ENCODE measurements at regions not wholly inside any gene's neighbourhood (a gene's known extent, or its start where the extent isn't known, plus 50 kb on each side); places are given as distances from the start of the nearest gene placed in this dataset.

GRCh38 chr16:54812229-54812628 lies 118.4 kb upstream of the IRX5 start:
- H3K36me3 ChIP-seq: no peaks in the 10 kb centered on the region
- H3K27me3 ChIP-seq: no peaks in the 10 kb centered on the region
- H3K9me3 ChIP-seq: no peaks in the 10 kb centered on the region
- intact Hi-C loops (cut with DNase I; ENCODE audit: low total_unique reads): no loop called here
- TF ChIP-seq CTCF (IDR thresholded peaks at IDR 0.05): peak; percentile 21 to 27
- H3K4me3 ChIP-seq: no peak overlapping the region
- DNase-seq: no peak
- H3K27ac ChIP-seq: peak overlapping the region in 1 of 2 donors; percentile 41
- peaks cover 0 to 68% (median 21%) of the 10 kb centered on the region in 4 donors for H3K4me1 ChIP-seq

GRCh38 chr16:54808890-54809289 lies 121.8 kb upstream of the IRX5 start:
- TF ChIP-seq CTCF (IDR thresholded peaks at IDR 0.05): no peak
- Histone ChIP-seq H3K27ac (peak overlapping the region; percentile 41 to 52), H3K4me1 (peaks cover 0 to 44% (median 16%) of the 10 kb centered on the region in 4 donors), H3K36me3 (no peaks in the 10 kb centered on the region), H3K27me3 (no peaks in the 10 kb centered on the region), H3K4me3 (no peak overlapping the region), H3K9me3 (no peaks in the 10 kb centered on the region)
- DNase-seq: peak in 1 of 2 donors; percentile 26
- intact Hi-C loops (cut with DNase I; ENCODE audit: low total_unique reads): no loop called here

- intact Hi-C loops (cut with DNase I; ENCODE audit: low total_unique reads): no loop called here
- Histone ChIP-seq H3K4me1 (peaks cover 0 to 24% (median 3%) of the 10 kb centered on the region in 4 donors), H3K36me3 (no peaks in the 10 kb centered on the region), H3K9me3 (no peaks in the 10 kb centered on the region), H3K27me3 (no peaks in the 10 kb centered on the region), H3K27ac (no peak overlapping the region), H3K4me3 (no peak overlapping the region)
- TF ChIP-seq CTCF (IDR thresholded peaks at IDR 0.05): no peak
- DNase-seq: no peak
Observed at GRCh38 chr16:54806881-54807360, 123.7 kb upstream of the IRX5 start.

- H3K4me1 ChIP-seq: peaks cover 0 to 21% (median 3%) of the 10 kb centered on the region in 4 donors
Observed at GRCh38 chr16:54806378-54806777, 124.3 kb upstream of the IRX5 start.

GRCh38 chr16:54805648-54806047 lies 125.0 kb upstream of the IRX5 start:
- TF ChIP-seq CTCF (IDR thresholded peaks at IDR 0.05): no peak
- no peak for DNase-seq
- intact Hi-C loops (cut with DNase I; ENCODE audit: low total_unique reads): no loop called here
- H3K9me3 ChIP-seq: no peaks in the 10 kb centered on the region
- H3K4me3 ChIP-seq: no peak overlapping the region
- no peak overlapping the region for H3K27ac ChIP-seq
- H3K27me3 ChIP-seq: no peaks in the 10 kb centered on the region
- H3K36me3 ChIP-seq: no peaks in the 10 kb centered on the region
- peaks cover 0 to 21% (median 3%) of the 10 kb centered on the region in 4 donors for H3K4me1 ChIP-seq

More at GRCh38 chr16:54806378-54806777, 124.3 kb upstream of the IRX5 start:
- no peak overlapping the region for H3K27ac ChIP-seq
- H3K4me3 ChIP-seq: no peak overlapping the region
- intact Hi-C loops (cut with DNase I; ENCODE audit: low total_unique reads): no loop called here
- no peaks in the 10 kb centered on the region for H3K36me3 ChIP-seq
- no peaks in the 10 kb centered on the region for H3K9me3 ChIP-seq
- TF ChIP-seq CTCF (IDR thresholded peaks at IDR 0.05): no peak
- no peaks in the 10 kb centered on the region for H3K27me3 ChIP-seq
- DNase-seq: no peak
